Fibroblast of skin of left quadriceps (primary cell): ENCODE measurements at regions not wholly inside any gene's neighbourhood (a gene's known extent, or its start where the extent isn't known, plus 50 kb on each side); places are given as distances from the start of the nearest gene placed in this dataset.
A peak's percentile ranks its signal among the peaks of the same experiment; 100 is the strongest.
"Not testable (repeated sequence)": the region's sequence is repeated elsewhere in the genome, so short reads cannot be mapped to it uniquely, and the experiment has no call there.

Experiments
- DNase-seq, 2 experiments: peaks; one replicate each; pipeline ENCODE4 v3.0.0-alpha.2; 2013; ENCODE audit warnings: low read depth in 2 of 2

GRCh38 chr10:25713894-25714240 is 220.2 kb upstream of the MYO3A start:
- no peak for DNase-seq

DNA sequence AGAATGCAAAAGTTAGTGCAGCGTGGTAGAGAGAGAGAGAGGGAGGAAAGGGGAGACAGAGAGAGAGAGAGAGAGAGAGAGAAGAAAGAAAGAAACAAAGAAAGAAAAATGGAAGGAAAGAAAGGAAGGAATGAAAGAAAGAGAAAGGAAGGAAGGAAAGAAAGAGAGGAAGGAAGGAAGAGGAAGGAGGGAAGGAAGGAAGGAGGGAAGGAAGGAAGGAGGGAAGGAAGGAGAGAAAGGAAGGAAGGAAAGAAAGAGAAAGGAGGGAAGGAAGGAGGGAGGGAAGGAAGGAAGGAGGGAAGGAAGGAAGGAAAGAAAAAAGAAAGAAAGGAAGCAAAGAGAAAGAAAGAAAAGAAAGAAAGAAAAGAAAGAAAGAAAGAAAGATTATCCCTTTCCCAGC is 209.8 kb upstream of the MYO3A start:
- DNase-seq: no peak

GRCh38 chr10:25725917-25726716 is 207.9 kb upstream of the MYO3A start:
- peak; percentile 14 to 17 for DNase-seq

DNA sequence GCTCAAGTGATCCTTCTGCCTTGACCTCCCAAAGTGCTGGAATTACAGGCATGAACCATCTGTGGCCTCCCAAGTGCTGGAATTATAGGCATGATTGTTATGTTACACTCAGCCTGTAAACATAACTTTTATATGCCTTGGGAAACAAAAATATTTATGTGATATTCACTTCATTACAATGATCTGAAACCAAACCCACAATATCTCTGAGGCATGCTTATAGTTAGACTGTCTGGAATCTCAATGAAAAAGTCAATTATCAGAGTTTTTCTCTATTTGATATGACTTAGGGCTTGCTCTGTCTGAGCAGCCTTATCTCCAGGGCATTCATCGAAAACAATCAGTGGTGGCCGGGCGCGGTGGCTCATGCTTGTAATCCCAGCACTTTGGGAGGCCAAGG is 195.3 kb upstream of the MYO3A start:
- no peak for DNase-seq

DNA sequence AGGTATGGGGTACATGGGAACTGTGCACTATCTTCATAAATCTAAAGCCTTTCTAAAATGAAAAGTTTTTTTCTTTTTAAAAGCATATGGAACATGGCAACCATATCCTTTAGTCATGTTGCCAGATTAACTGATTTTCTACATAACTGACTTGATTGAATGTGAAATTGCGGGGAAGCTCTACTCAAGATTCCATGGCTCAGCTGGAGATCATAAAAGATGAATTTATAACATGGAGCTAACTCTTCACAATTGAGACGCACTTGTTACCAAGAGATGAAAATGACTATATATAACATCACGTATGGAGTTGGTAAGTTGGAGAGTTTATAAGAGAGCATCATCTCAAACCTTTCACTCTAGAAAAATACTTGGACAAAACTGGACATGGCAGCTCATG is 190.2 kb upstream of the MYO3A start:
- DNase-seq: no peak

GRCh38 chr10:25744574-25744973 is 189.5 kb upstream of the MYO3A start:
- DNase-seq: no peak

DNA sequence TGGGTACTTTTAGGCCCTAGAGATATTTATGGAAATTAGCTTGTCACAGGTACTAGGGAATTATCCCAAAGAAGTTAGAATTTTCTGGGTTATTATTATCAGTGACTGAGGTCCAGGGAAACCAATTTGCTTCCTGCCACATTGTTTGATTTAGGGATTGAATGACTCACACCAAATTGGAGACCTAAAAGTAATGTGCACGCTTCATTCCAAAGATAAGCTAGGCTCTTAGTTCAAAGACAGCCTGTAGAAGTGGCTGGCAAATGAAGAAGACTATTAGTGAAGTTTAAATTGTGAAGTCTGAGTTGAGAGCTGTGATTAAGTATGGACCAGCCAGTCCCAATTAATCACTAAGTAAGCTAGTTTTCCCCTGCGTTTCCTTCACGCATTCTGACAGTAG is 188.1 kb upstream of the MYO3A start:
- no peak for DNase-seq

- no peak for DNase-seq
Observed at GRCh38 chr10:25747084-25747483, 186.9 kb upstream of the MYO3A start.

- no peak for DNase-seq
Observed at GRCh38 chr10:25748509-25748908, 185.5 kb upstream of the MYO3A start.

- DNase-seq: no peak
Observed at GRCh38 chr10:25753776-25754175, 180.3 kb upstream of the MYO3A start.

GRCh38 chr10:25755874-25756273 is 178.2 kb upstream of the MYO3A start:
- not testable (repeated sequence) for DNase-seq

DNA sequence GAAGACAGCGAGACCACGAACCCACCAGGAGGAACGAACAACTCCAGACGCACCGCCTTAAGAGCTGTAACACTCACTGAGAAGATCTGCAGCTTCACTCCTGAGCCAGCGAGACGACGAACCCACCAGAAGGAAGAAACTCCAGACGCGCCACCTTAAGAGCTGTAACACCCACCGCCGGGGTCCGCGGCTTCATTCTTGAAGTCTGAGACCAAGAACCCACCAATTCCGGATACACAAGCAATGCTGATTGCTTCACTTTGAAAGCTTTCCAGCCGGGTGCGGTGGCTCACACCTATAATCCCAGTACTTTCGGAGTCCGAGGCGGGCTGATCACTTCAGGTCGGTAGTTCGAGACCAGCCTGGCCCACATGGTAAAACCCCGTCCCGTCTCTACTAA is 177.2 kb upstream of the MYO3A start:
- DNase-seq: no peak

DNA sequence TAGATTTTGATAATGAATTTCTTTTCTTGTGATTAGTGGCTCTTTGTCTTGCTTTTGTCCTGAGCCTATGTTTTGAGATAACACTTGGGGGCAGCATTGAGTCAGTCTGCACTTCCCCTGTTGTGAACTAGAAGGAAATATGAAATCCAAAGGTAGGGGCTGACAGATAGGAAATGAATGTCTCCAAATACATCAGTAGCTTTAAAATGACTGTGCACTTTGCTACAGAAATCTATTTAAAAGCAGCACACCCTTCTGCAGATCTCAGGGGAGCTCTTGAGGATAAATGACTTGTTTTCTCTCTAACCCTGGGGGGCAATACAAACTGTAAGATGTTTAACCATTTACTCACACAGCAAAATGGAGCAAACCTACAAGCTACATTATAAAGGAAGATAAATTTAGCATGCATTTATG is 176.0 kb upstream of the MYO3A start:
- no peak for DNase-seq

- DNase-seq: no peak
Observed at GRCh38 chr10:25758511-25758910, 175.5 kb upstream of the MYO3A start.

DNA sequence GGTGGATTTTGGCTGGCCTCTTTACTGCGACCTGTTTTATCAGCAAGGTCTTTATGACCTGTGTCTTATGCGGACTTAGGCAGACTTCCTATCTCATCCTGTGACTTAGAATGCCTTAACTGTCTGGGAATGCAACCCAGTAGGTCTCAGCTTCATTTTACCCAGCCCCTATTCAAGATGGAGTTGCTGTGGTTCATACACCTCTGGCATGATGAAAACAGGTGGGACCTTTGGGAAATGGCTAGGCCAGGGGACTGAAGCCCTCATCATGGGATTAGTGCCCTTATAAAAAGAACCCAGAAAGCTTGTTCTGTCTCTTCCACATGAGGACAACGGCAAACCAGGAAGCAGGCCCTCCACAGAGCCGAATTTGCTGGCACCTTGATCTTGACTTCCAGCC is 172.1 kb upstream of the MYO3A start:
- no peak for DNase-seq

GRCh38 chr10:25766213-25766612 is 167.8 kb upstream of the MYO3A start:
- no peak for DNase-seq

- DNase-seq: no peak
Observed at GRCh38 chr10:25766687-25767221, 167.3 kb upstream of the MYO3A start.

- DNase-seq: no peak
Observed at GRCh38 chr10:25768167-25768566, 165.9 kb upstream of the MYO3A start.

GRCh38 chr10:25778646-25779045 is 155.4 kb upstream of the MYO3A start:
- no peak for DNase-seq

DNA sequence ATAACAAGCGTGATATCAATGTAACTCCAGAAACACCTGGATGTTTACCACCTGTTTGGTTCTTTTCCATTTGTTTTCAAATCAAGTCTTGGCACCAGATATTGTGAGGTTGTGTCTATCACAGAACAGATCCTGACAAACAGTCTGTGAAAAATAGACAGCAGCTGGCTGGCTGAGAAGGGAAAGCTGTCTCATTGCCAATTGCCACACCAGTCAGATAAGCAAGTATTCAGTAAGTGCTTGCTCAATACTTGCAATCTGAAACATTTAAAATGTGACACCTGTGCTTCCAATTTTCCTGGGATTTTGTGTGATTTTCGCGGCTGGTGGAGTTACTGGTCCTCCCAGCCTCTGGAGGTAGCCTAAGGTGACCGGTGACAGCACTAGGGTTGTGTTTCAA is 147.9 kb upstream of the MYO3A start:
- no peak for DNase-seq

DNA sequence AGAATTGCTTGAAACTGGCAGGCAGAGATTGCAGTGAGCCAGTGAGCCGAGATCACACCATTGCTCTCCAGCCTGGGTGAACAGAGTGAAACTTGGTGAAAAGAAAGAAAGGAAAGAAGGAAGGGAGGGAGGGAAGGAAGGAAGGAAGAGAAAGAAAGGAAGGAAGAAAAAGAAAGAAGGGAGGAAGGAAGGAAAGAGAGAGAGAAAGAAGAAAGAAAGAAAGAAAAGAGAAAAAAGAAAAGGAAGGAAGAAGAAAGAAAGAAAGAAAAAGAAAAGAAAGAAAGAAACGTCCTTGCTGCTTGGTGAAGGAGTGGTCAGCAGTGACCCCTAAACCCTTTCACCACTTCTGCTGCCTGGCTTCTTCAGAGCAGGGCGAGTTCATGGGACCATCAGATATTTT is 147.1 kb upstream of the MYO3A start:
- no peak for DNase-seq

GRCh38 chr10:25797888-25798429 is 136.1 kb upstream of the MYO3A start:
- DNase-seq: no peak

- DNase-seq: no peak
Observed at GRCh38 chr10:25804505-25804904, 129.5 kb upstream of the MYO3A start.

- DNase-seq: no peak
Observed at GRCh38 chr10:25805986-25806385, 128.0 kb upstream of the MYO3A start.
